ENCODE measurements at regions not wholly inside any gene's neighbourhood (a gene's known extent, or its start where the extent isn't known, plus 50 kb on each side); places are given as distances from the start of the nearest gene placed in this dataset.
"Not testable (repeated sequence)": the region's sequence is repeated elsewhere in the genome, so short reads cannot be mapped to it uniquely, and the experiment has no call there.

- no peak for DNase-seq (ENCODE audit: low read depth in 2 of 2)
Observed at GRCh38 chr15:70602834-70603560, 160.4 kb downstream of the UACA start.

DNA sequence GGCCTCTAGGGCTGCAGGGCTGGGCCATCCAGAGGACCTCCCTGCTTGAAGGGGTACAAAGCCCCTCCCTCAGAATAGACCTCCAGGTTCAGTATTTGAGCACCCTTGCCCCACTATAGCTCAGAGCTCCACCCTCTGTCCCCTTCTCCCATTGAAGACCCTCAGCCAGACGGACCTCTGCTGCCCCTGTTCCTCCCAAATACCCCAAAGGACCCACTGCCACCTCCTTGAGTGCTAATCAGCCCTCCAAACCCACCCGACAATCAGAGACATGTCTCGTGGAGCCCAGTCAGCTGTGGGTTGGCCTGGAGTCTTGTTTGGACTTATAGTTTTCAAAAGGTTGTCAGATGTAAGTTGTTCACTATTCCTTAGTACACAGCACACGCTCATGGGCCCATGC lies 161.1 kb downstream of the UACA start:
- no peak for DNase-seq (ENCODE audit: low read depth in 2 of 2)

DNA sequence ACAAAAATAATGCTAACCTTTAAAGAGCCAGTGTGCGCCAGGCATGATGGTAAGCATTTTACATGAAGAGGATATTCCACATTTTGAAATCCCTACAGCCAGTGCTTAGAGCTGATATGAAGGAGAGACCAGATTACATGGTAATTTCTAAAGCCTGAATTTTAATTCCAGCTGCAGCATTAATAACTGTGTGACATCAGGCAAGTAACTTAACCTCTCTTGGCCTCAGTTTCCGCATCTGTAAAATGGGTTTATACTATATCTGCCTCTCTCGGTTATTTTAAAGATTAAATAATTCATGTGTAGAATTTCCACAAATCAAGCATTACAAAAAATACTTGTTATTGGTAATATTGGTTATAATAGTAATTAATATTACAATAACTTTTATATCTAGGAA lies 165.4 kb downstream of the UACA start:
- no peak for DNase-seq (ENCODE audit: low read depth in 2 of 2)

- no peak for DNase-seq (ENCODE audit: low read depth in 2 of 2)
Observed at GRCh38 chr15:70597056-70597603, 166.2 kb downstream of the UACA start.

GRCh38 chr15:70596354-70597055 lies 166.9 kb downstream of the UACA start:
- no peak for DNase-seq (ENCODE audit: low read depth in 2 of 2)

GRCh38 chr15:70593795-70594194 lies 169.6 kb downstream of the UACA start:
- DNase-seq (ENCODE audit: low read depth in 2 of 2), result no peak

DNA sequence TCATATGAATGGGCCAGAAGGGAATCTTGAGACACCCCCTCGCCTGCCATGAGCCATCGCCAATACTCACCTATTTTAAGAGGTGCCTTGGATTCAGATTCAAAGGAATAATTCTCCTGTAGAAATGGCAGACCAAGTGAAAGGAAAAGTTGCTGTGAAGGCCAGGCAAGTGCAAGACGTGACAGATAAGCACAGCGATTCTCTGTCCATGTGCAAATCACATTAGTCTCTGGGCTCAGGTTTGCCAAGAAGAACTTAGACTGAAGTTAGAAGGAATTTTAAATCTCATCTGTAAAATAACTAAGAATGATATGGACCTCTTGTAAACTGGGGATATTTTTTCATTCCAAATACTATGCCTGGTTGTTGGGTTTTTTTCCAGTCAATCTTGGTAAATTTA lies 173.6 kb downstream of the UACA start:
- DNase-seq (ENCODE audit: low read depth in 2 of 2), result no peak

- no peak for DNase-seq (ENCODE audit: low read depth in 2 of 2)
Observed at GRCh38 chr15:70589221-70589620, 174.1 kb downstream of the UACA start.

DNA sequence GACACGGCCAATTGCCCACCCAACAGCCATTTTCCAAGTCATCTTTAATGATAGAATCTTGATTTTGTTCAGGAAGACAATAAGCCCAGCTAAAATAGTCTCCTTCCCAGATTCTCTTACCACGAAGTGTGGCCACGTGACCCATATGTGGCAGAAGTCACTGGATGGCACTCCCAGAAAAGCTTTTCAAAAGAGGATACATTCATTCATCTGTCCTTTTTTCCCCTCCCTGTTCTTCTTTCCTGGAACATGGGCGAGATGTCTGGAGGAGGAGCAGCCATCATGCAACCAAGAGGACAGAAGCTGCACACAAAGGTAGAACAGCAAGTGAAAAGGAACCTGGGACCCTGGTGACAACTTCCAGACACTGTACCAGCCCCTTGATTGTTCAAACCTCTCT lies 174.7 kb downstream of the UACA start:
- no peak for DNase-seq (ENCODE audit: low read depth in 2 of 2)

DNA sequence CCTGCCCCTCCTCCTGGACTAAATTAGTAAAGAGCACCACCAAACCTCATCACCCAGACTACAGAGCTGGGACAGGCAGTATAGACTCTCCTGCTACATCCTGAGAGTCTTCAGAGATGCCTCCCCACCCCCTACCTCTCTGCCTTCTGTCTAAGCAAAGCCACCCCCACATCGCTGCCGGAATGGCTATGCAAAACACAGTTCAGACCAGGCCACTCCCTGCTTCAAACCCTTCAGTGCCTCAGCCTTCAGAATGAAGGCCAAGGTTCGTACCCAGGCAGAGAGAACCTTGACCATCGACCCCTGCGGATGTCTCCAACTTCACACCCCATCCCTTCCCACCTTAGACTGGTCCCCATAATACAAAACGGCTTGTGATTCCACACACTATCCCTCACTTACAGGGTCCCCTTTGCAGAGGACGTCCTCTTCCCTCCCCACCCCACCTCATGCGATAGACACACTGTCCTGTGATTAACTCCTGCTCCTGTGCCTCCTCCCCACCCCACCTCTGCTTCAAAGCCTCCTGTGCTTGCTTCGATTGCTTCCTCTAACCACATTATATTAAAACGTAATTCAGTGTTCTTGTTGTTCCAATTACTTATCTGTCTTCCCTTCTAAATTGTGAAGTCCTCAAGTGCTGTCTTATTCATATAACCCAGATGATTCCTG lies 175.3 kb downstream of the UACA start:
- no peak for DNase-seq (ENCODE audit: low read depth in 2 of 2)

GRCh38 chr15:70587012-70587634 lies 176.2 kb downstream of the UACA start:
- DNase-seq (ENCODE audit: low read depth in 2 of 2), result not testable (repeated sequence)

GRCh38 chr15:70586241-70586640 lies 177.1 kb downstream of the UACA start:
- DNase-seq (ENCODE audit: low read depth in 2 of 2), result no peak

- no peak for DNase-seq (ENCODE audit: low read depth in 2 of 2)
Observed at GRCh38 chr15:70585707-70586034, 177.7 kb downstream of the UACA start.

DNA sequence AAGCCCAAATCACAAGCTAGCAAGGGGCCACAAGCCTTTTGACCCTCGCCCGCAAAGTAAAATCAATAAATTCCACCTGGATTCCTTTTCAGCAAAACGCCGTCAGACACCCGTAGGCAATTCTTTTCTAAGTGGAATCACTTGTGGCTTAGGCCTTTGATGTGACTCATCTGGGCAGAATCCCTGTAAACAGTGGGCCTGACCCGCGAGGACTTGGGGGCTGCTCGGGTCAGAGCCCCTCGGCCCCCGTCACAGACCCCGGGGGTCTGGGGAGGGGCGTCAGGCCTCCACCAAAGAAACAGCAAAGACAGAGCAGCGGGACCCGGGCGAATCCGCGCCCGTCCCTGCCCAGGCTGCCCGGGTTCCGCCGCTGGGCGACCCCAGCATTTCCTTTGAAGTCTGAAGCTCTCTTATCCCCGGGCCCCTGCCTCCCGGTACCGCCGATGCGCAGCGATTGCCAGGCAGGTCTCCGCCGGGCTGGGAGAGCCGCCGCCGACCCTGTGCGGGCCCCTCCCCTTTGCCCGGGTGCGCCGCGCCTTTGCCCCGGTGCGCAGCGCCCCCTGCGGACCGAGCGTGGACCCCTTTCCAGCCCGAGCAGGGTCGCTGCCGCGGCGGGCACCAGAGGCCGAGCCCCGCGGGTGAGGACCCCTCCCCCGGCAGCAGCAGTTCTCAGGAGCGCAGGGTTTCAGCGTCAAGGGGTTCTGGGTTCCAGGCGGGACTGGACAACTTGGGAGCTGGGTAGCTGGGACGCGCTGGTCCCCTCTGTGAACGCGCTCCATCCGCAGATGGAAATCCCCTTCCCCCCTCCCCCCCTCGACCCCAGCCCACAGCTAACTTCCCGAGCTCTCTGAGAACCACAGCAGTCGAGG lies 178.3 kb downstream of the UACA start:
- DNase-seq (ENCODE audit: low read depth in 2 of 2), result peak; percentile 12 to 38

DNA sequence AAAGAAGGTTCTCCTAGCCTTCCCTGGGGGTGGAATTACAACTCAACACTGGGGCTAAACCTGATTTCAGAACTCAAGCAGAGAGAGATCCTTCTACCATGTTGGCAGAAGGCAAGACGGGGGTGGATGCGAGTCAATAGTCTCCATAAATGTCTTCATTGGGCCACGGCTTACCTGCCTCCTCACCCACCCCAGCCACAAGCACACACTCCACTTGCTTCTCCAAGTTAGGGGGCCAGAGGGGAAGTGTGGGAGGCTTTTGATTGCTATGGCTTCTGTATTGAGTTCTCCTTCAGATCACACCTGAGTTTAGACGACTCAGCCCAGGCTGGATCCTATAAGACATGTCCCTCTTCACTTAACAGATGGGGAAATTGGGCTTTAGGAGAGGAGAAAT lies 178.9 kb downstream of the UACA start:
- DNase-seq (ENCODE audit: low read depth in 2 of 2), result no peak

DNA sequence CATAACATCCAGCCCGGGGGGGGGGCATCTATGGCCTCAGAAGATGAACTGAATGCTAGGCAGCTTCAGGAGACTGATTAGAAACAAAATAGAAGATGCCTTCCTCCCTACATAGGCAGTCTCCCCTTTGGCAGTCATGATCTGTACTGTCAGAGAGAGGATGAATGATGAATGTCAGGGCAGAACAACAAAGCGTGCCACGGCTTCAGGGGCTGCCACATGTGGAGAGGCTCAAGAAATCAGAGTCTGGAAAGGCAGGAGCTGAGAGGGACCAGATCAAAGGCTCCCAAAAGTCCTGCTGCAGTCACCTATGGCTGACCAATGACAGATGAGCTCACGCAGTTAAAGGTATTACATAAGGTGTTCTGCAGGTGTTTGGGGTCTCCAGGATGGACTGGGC lies 180.4 kb downstream of the UACA start:
- no peak for DNase-seq (ENCODE audit: low read depth in 2 of 2)

DNA sequence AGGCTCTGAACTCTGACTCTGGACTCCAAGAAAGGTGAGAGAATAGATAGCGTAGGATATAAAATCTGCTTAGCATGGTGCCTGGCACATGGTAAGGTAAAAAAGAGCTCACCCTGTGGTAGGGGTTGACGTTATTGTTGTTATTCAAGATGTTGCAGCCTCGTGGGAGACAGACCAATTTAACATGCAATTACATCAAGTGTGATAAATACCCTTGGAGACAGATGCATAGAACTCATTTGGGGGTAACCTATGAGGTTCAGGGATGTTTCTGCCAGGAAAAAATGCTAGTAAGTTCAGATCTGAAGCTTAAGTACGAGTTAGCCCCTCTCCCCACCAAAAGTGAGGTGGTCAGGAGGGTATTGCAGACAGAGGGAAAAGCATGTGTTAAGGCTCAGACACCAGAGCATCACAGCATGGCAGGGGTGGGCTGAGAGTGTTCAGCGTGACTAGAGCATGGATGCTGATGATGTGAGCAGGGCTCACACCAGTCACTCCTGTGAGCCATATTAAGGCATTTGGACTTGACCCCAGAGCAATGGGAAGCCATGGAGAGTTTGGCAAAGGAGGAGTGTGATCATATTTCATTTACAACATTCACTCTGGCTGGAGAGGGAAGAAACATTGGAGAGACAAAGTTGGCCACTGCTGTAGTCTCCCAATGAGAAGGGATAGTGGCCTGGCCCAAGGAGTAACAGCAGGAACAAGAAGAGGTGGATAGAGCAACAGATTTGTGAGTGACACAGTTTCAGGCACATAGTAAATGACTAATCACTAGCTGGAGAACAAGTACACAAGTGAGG lies 181.0 kb downstream of the UACA start:
- DNase-seq (ENCODE audit: low read depth in 2 of 2), result no peak

DNA sequence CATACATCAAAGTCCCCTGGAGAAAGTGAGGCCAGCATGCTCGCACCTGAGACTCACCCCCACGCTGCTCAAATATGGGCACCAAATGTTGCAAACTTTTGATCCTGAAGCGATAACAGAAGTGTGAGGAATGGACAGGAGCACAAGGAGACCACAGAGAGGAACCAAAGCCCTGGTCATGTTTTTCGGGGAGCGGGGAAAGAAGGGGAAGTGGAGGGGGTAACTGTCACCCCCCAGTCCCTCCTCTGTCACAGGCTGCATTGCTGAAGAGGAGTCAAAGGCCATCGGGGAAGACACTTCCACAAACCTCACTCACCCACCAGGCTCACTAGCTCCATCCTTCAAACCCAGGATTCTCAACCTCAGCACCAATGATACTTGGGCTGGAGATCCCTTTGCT lies 182.4 kb downstream of the UACA start:
- DNase-seq (ENCODE audit: low read depth in 2 of 2), result no peak

GRCh38 chr15:70580286-70580685 lies 183.1 kb downstream of the UACA start:
- DNase-seq (ENCODE audit: low read depth in 2 of 2), result no peak

DNA sequence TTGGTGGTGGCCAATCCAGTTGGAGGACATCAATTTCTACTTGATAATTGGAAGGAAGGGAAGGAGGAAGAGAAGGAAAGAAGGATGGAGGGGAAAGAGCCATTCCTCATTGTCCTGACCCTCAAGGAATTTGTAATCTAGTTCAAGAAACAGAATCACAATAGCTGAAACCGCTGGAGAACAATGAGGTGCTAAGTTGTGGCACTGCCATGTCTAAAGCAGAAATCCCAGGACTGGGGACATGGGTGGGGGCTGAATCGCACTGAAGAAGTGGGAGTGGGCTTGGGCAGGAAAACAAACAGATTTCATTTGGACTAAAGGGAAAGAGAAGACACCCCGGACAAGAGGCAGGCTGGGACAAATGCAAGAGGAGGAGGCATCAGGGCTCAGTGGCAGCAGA lies 183.6 kb downstream of the UACA start:
- DNase-seq (ENCODE audit: low read depth in 2 of 2), result no peak

DNA sequence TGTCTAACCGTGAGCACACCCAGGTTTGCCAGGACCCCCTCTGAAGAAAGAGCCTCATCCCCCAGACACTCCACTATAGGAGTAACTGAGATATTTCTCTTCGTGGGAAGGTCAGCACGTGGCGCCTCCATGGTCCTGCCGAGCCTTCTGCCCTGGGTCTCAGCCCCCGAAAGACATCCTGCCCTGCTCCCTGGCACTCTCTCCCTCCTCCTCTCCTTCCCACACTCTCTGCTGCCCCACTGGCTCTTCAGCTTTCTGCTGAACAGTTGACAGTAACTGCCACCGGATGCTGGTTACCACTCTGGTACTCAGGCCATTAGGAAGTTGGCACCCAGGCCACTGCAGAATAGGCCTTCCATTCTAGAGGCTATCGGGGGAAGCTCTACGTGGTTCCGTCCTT lies 185.2 kb downstream of the UACA start:
- no peak for DNase-seq (ENCODE audit: low read depth in 2 of 2)

Data from stimulated activated CD4-positive, alpha-beta T cell treated with anti-CD3 and anti-CD28 coated beads, Interleukin-12 subunit alpha, Interleukin-12 subunit beta, amount 100 ng/mL, for 24 hours (primary cell).